ENCODE measurements at regions not wholly inside any gene's neighbourhood (a gene's known extent, or its start where the extent isn't known, plus 50 kb on each side); places are given as distances from the start of the nearest gene placed in this dataset.

DNA sequence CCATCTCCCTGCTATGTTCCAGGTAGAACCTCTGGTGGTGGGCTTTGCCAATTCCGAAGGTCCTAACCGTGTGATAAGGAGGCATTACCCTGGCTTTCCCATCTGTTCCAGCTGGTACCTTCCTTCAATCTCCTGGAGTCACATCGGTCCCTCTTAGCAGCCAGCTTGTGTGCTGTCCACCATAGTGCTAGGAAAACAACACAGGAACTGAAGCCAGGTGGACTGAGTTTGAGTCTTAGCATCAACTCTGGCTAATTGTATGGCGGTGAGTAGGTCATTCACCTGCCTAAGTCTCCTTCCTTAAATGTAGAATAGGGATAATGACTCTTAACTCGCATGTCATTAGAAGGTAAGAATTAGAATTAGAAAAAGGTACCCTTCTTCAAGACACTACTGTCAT, 159.6 kb upstream of the E2F8 start:
- TF ChIP-seq, protein P1, sequence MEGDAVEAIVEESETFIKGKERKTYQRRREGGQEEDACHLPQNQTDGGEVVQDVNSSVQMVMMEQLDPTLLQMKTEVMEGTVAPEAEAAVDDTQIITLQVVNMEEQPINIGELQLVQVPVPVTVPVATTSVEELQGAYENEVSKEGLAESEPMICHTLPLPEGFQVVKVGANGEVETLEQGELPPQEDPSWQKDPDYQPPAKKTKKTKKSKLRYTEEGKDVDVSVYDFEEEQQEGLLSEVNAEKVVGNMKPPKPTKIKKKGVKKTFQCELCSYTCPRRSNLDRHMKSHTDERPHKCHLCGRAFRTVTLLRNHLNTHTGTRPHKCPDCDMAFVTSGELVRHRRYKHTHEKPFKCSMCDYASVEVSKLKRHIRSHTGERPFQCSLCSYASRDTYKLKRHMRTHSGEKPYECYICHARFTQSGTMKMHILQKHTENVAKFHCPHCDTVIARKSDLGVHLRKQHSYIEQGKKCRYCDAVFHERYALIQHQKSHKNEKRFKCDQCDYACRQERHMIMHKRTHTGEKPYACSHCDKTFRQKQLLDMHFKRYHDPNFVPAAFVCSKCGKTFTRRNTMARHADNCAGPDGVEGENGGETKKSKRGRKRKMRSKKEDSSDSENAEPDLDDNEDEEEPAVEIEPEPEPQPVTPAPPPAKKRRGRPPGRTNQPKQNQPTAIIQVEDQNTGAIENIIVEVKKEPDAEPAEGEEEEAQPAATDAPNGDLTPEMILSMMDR (IDR thresholded peaks at IDR 0.05; ENCODE audit: borderline replicate concordance, extremely low read depth, low read length, poor library complexity, severe bottlenecking): no peak
- no peak for TF ChIP-seq EZH2 (IDR thresholded peaks at IDR 0.05; ENCODE audit: borderline replicate concordance, low read depth, low read length, severe bottlenecking)
